ENCODE measurements at regions not wholly inside any gene's neighbourhood (a gene's known extent, or its start where the extent isn't known, plus 50 kb on each side); places are given as distances from the start of the nearest gene placed in this dataset.

GRCh38 chr3:193981504-193981903, 154.4 kb upstream of the HES1 start:
- peaks cover 26% of the 10 kb centered on the region for H3K4me1 Mint-ChIP-seq
- H3K36me3 Mint-ChIP-seq (ENCODE audit: low read depth), result no peaks in the 10 kb centered on the region
- H3K9me3 Mint-ChIP-seq, result no peaks in the 10 kb centered on the region
- peaks cover 46% of the 10 kb centered on the region for H3K27me3 Mint-ChIP-seq (ENCODE audit: low read depth, poor library complexity)
- no peak overlapping the region for H3K27ac Mint-ChIP-seq
- DNase-seq, result no peak
- TF ChIP-seq, protein P1, sequence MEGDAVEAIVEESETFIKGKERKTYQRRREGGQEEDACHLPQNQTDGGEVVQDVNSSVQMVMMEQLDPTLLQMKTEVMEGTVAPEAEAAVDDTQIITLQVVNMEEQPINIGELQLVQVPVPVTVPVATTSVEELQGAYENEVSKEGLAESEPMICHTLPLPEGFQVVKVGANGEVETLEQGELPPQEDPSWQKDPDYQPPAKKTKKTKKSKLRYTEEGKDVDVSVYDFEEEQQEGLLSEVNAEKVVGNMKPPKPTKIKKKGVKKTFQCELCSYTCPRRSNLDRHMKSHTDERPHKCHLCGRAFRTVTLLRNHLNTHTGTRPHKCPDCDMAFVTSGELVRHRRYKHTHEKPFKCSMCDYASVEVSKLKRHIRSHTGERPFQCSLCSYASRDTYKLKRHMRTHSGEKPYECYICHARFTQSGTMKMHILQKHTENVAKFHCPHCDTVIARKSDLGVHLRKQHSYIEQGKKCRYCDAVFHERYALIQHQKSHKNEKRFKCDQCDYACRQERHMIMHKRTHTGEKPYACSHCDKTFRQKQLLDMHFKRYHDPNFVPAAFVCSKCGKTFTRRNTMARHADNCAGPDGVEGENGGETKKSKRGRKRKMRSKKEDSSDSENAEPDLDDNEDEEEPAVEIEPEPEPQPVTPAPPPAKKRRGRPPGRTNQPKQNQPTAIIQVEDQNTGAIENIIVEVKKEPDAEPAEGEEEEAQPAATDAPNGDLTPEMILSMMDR (IDR thresholded peaks at IDR 0.05), result no peak
- no peak overlapping the region for H3K4me3 Mint-ChIP-seq

GRCh38 chr3:193982258-193982659, 153.7 kb upstream of the HES1 start:
- H3K27me3 Mint-ChIP-seq (ENCODE audit: low read depth, poor library complexity), result peaks cover 41% of the 10 kb centered on the region
- no peaks in the 10 kb centered on the region for H3K36me3 Mint-ChIP-seq (ENCODE audit: low read depth)
- no peak overlapping the region for H3K4me3 Mint-ChIP-seq
- no peak overlapping the region for H3K27ac Mint-ChIP-seq
- H3K4me1 Mint-ChIP-seq, result peaks cover 30% of the 10 kb centered on the region
- no peak for DNase-seq
- TF ChIP-seq, protein P1 (IDR thresholded peaks at IDR 0.05), result no peak
- no peaks in the 10 kb centered on the region for H3K9me3 Mint-ChIP-seq

DNA sequence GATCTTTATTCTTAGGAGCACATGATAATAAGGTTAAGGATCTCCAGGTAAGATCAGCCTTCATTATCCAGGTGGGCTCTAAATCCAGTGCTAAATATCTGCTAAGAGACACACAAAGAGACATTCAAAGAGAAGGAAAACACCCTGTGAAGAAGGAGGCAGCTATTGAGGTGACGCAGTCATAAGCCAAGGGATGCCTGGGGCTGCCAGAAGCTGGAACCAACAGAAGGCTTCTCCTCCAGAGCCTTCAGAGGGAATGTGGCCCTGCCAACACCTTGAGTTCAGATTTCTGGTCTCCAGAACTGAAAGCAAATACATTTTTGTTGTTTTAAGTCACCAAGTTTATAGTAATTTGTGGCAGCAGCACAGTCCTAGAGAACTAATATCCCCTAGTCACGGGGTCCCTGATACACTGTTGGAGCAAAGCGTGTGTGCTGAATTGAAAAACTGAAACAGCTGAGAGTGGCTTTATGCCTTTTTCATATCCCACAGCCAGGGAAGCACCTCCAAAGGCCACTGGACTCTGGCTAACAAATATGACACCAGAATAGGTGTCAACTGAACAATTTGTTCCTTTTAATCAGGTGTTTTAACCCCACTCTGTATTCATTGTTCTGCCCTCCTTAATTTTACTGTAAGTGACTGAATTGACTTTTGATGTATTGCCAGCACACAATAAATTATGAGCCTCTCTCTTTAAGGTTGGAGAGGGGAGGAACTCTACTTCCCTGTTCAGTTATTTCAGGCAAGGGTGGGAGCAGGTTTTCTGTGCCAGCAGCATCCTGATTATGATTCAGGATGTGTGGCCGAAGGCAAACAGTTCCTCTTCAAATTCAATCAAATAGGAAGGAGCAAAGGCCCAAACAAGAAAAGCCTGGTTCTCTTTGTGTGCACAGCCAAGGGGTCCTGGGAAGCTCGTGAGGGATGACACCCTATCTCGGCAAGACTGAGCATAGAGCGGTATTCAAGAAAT, 151.8 kb upstream of the HES1 start:
- no peak for DNase-seq
- Mint-ChIP-seq H3K4me1 (peaks cover 29% of the 10 kb centered on the region), H3K36me3 (ENCODE audit: low read depth) (no peaks in the 10 kb centered on the region), H3K4me3 (no peak overlapping the region), H3K27ac (no peak overlapping the region), H3K27me3 (ENCODE audit: low read depth, poor library complexity) (peaks cover 33% of the 10 kb centered on the region), H3K9me3 (no peaks in the 10 kb centered on the region)
- TF ChIP-seq, protein P1 (IDR thresholded peaks at IDR 0.05), result no peak

- Mint-ChIP-seq H3K27me3 (ENCODE audit: low read depth, poor library complexity) (peaks cover 33% of the 10 kb centered on the region), H3K4me1 (peaks cover 29% of the 10 kb centered on the region), H3K4me3 (no peak overlapping the region), H3K36me3 (ENCODE audit: low read depth) (peaks cover 3% of the 10 kb centered on the region), H3K27ac (no peak overlapping the region), H3K9me3 (peaks cover 6% of the 10 kb centered on the region)
- TF ChIP-seq, protein P1 (IDR thresholded peaks at IDR 0.05), result no peak
- no peak for DNase-seq
Observed at GRCh38 chr3:193984876-193985275, 151.1 kb upstream of the HES1 start.

DNA sequence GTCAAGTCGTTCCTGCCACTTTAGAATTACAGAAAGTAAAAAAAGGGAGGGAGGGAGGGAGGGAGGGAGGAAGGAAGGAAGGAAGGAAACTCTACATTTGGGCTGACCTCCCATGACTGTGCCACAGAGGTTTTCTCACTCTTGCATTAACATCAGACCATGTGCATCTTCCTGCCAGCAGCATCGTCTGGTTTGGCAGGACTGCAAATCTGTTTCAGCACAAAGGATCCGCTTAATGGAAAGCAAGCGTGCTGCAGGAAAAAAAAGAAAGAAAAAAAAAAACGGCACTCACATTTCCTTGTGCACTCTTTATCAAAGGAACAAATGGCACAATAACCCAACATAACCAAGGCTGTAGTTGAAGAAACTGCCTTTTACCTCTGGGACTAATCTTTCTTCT, 148.8 kb upstream of the HES1 start:
- Mint-ChIP-seq H3K36me3 (ENCODE audit: low read depth) (peaks cover 8% of the 10 kb centered on the region), H3K9me3 (peaks cover 21% of the 10 kb centered on the region), H3K4me1 (peaks cover 23% of the 10 kb centered on the region), H3K4me3 (no peak overlapping the region), H3K27me3 (ENCODE audit: low read depth, poor library complexity) (peaks cover 24% of the 10 kb centered on the region), H3K27ac (no peak overlapping the region)
- TF ChIP-seq, protein P1 (IDR thresholded peaks at IDR 0.05), result no peak
- DNase-seq, result no peak

DNA sequence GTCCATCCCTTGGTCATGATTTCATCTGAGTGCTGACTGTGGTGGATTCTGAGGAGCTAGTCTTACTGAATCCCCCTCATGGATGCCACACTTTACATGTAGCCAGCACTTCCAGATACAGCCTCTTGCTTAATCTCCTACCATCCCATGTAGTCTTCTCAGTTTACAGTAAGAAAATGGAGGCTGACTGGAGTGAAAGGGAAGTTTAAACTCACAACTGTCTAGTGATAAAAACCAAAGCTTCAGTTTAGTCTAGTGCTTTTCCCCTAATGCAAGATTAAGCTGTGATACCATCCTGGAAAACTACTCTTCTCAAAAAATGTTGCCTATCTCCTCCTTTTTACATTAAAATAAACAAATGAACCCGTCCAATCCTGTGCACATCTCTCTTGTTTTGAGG, 146.8 kb upstream of the HES1 start:
- DNase-seq, result no peak
- peaks cover 21% of the 10 kb centered on the region for H3K9me3 Mint-ChIP-seq
- peaks cover 28% of the 10 kb centered on the region for H3K27me3 Mint-ChIP-seq (ENCODE audit: low read depth, poor library complexity)
- H3K4me1 Mint-ChIP-seq, result peaks cover 27% of the 10 kb centered on the region
- no peak overlapping the region for H3K4me3 Mint-ChIP-seq
- TF ChIP-seq, protein P1 (IDR thresholded peaks at IDR 0.05), result no peak
- H3K36me3 Mint-ChIP-seq (ENCODE audit: low read depth), result peaks cover 8% of the 10 kb centered on the region
- no peak overlapping the region for H3K27ac Mint-ChIP-seq

All from nephron progenitor cell (in vitro differentiated cells).